MM.1S (cell line): ENCODE measurements at regions not wholly inside any gene's neighbourhood (a gene's known extent, or its start where the extent isn't known, plus 50 kb on each side); places are given as distances from the start of the nearest gene placed in this dataset.
A peak's percentile ranks its signal among the peaks of the same experiment; 100 is the strongest.

Experiments
- DNase-seq: peaks from one replicate; pipeline ENCODE4 v3.0.0-alpha.2; 2015
- H2AFZ ChIP-seq: fragments of 300-600 bp; sonication (generic); 2 replicates; pipeline ENCODE4 v1.6.0; 2016; ENCODE audit warnings: antibody characterized with exemption, low read length
- H3F3A ChIP-seq: fragments of 300-600 bp; sonication (generic); 2 replicates; pipeline ENCODE4 v1.6.1; 2016; ENCODE audit warnings: mild to moderate bottlenecking, antibody characterized with exemption, low read length, moderate library complexity, mixed read lengths; ENCODE audit not compliant: insufficient read depth
- H3K27ac ChIP-seq: fragments of 300-600 bp; sonication (generic); 2 replicates; pipeline ENCODE4 v1.5.1; 2016; ENCODE audit warnings: mild to moderate bottlenecking, low read length
- H3K27me3 ChIP-seq: fragments of 300-600 bp; sonication (generic); replicated peaks from 2 replicates; pipeline ENCODE4 v1.6.0; 2016; ENCODE audit warnings: low read length; ENCODE audit not compliant: insufficient read depth
- H3K36me3 ChIP-seq: fragments of 300-600 bp; sonication (generic); replicated peaks from 2 replicates; pipeline ENCODE4 v1.6.1; 2016; ENCODE audit warnings: mild to moderate bottlenecking, low read length, mixed read lengths; ENCODE audit not compliant: insufficient read depth
- H3K4me1 ChIP-seq: fragments of 300-600 bp; sonication (generic); 2 replicates; pipeline ENCODE4 v1.6.1; 2016; ENCODE audit warnings: low read length, mixed read lengths
- H3K4me2 ChIP-seq: fragments of 300-600 bp; sonication (generic); 2 replicates; pipeline ENCODE4 v1.6.0; 2016; ENCODE audit warnings: low read depth, low read length
- H3K4me3 ChIP-seq: fragments of 300-600 bp; sonication (generic); 2 replicates; pipeline ENCODE4 v1.5.1; 2016; ENCODE audit warnings: low read length, mixed read lengths
- H3K79me2 ChIP-seq: fragments of 300-600 bp; sonication (generic); 2 replicates; pipeline ENCODE4 v1.6.1; 2016; ENCODE audit warnings: mixed run types, low read length, mixed read lengths
- H3K9ac ChIP-seq: fragments of 300-600 bp; sonication (generic); 2 replicates; pipeline ENCODE4 v1.6.1; 2016; ENCODE audit warnings: low read length, mixed read lengths
- H3K9me2 ChIP-seq: fragments of 300-600 bp; sonication (generic); replicated peaks from 2 replicates; pipeline ENCODE4 v1.6.1; 2016; ENCODE audit warnings: mild to moderate bottlenecking, low read length, mixed read lengths; ENCODE audit not compliant: insufficient read depth
- H3K9me3 ChIP-seq: fragments of 300-600 bp; sonication (generic); replicated peaks from 2 replicates; pipeline ENCODE4 v1.6.1; 2016; ENCODE audit warnings: mild to moderate bottlenecking, low read length, mixed read lengths; ENCODE audit not compliant: insufficient read depth
- H4K20me1 ChIP-seq: fragments of 300-600 bp; sonication (generic); 2 replicates; pipeline ENCODE4 v1.6.1; 2016; ENCODE audit warnings: mild to moderate bottlenecking, low read length, moderate library complexity, mixed read lengths; ENCODE audit not compliant: insufficient read depth
- EZH2 ChIP-seq: fragments of 300-600 bp; sonication (generic); optimal IDR thresholded peaks from 2 replicates; pipeline ENCODE3; 2017; ENCODE audit warnings: low read depth, mild to moderate bottlenecking, antibody characterized with exemption, low read length, mixed read lengths
- EZH2phosphoT487 ChIP-seq: fragments of 300-600 bp; sonication (generic); IDR thresholded peaks from 2 replicates; pipeline ENCODE4 v1.6.1; 2018; ENCODE audit warnings: antibody characterized with exemption, low read length
- TF ChIP-seq, protein P1 (sequence below): fragments of 300-600 bp; sonication (generic); IDR thresholded peaks from 2 replicates; pipeline ENCODE4 v1.5.1; 2016; ENCODE audit warnings: antibody characterized with exemption, low read length, mixed read lengths

DNA sequence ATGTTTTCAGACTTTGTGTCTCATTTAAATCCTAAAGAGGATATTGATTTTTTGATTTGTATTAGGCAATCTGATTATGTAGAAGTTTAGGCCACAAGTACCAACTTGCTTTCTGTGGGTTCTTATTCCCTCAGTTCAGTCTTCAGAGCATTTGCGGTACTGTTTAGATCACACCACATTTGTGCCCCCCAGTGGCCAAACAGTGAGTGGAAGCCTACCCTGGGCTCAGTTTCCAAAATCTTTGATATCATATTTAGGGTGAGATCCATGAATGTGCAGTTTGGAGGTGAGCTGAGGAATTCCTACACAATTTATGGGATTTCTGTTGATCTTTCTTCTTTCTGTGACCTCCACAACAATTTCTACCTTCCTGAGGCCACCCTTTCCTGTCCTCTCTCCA lies 92.3 kb upstream of the FUT9 start:
- TF ChIP-seq, protein P1, sequence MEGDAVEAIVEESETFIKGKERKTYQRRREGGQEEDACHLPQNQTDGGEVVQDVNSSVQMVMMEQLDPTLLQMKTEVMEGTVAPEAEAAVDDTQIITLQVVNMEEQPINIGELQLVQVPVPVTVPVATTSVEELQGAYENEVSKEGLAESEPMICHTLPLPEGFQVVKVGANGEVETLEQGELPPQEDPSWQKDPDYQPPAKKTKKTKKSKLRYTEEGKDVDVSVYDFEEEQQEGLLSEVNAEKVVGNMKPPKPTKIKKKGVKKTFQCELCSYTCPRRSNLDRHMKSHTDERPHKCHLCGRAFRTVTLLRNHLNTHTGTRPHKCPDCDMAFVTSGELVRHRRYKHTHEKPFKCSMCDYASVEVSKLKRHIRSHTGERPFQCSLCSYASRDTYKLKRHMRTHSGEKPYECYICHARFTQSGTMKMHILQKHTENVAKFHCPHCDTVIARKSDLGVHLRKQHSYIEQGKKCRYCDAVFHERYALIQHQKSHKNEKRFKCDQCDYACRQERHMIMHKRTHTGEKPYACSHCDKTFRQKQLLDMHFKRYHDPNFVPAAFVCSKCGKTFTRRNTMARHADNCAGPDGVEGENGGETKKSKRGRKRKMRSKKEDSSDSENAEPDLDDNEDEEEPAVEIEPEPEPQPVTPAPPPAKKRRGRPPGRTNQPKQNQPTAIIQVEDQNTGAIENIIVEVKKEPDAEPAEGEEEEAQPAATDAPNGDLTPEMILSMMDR = peak; percentile 40
- TF ChIP-seq EZH2 = no peak
- TF ChIP-seq EZH2phosphoT487 = no peak
- no peak overlapping the region for H3K27ac ChIP-seq
- no peaks in the 10 kb centered on the region for H3K9me2 ChIP-seq
- no peaks in the 10 kb centered on the region for H3K36me3 ChIP-seq
- H3K79me2 ChIP-seq = no peaks in the 10 kb centered on the region
- H3K27me3 ChIP-seq = no peaks in the 10 kb centered on the region
- no peak overlapping the region for H3K4me2 ChIP-seq
- H4K20me1 ChIP-seq = no peaks in the 10 kb centered on the region
- no peaks in the 10 kb centered on the region for H3K9me3 ChIP-seq
- H2AFZ ChIP-seq = no peak overlapping the region
- no peaks in the 10 kb centered on the region for H3K4me1 ChIP-seq
- no peak overlapping the region for H3K9ac ChIP-seq
- no peak overlapping the region for H3K4me3 ChIP-seq
- DNase-seq = peak; percentile 7
- no peaks in the 10 kb centered on the region for H3F3A ChIP-seq

DNA sequence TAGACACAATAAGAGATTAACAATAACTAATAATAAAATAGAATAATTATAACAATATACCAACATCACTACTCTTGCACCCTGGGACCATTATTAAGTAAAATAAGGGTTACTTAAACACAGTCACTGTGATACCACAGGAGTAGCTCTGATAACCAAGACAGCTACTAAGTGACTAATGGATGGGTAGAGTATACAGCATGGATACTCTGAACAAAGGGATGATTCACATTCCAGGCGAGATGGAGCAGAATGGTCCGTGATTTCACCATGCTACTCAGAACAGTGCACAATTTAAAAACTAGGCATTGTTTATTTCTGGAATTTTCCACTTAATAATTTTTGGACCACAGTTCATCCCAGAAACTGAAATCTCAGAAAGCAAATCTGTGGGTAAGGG lies 80.0 kb upstream of the FUT9 start:
- Histone ChIP-seq H3K4me1 (no peaks in the 10 kb centered on the region), H3K27me3 (no peaks in the 10 kb centered on the region), H3K36me3 (no peaks in the 10 kb centered on the region), H3F3A (no peaks in the 10 kb centered on the region), H3K27ac (no peak overlapping the region), H4K20me1 (no peaks in the 10 kb centered on the region), H3K9me3 (no peaks in the 10 kb centered on the region), H2AFZ (no peak overlapping the region), H3K4me2 (no peak overlapping the region), H3K9ac (no peak overlapping the region), H3K4me3 (no peak overlapping the region), H3K9me2 (no peaks in the 10 kb centered on the region), H3K79me2 (no peaks in the 10 kb centered on the region)
- DNase-seq = no peak
- TF ChIP-seq EZH2 (no peak), EZH2phosphoT487 (no peak)
- TF ChIP-seq, protein P1 = no peak

DNA sequence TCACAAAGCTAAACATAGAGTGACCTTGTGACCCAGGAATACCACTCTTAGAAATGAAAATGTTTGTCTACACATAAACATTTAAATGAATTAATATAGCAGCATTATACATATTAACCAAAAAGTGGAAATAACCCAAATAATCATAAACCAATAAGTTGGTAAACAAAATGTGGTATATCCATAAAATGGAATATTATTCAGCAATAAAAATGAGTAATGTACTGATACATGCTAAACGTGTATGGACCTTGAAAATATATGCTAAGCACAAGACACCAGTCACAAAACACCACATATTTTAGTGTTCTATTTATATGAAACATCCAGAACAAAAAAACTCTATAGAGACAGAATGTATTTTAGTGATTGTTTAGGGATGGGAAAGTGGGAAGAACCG lies 68.9 kb upstream of the FUT9 start:
- Histone ChIP-seq H3K4me2 (no peak overlapping the region), H3K9ac (no peak overlapping the region)
- no peak for DNase-seq

More for the DNA sequence above, 68.9 kb upstream of the FUT9 start:
- H3K4me3 ChIP-seq = no peak overlapping the region
- no peaks in the 10 kb centered on the region for H3K79me2 ChIP-seq
- no peaks in the 10 kb centered on the region for H3K36me3 ChIP-seq
- no peaks in the 10 kb centered on the region for H3F3A ChIP-seq
- no peaks in the 10 kb centered on the region for H3K9me3 ChIP-seq
- no peak overlapping the region for H3K27ac ChIP-seq
- no peaks in the 10 kb centered on the region; the same call in 1 of the 2 replicates for H3K4me1 ChIP-seq
- no peak overlapping the region for H2AFZ ChIP-seq
- no peaks in the 10 kb centered on the region for H4K20me1 ChIP-seq
- H3K9me2 ChIP-seq = no peaks in the 10 kb centered on the region
- H3K27me3 ChIP-seq = no peaks in the 10 kb centered on the region
- TF ChIP-seq EZH2phosphoT487 (no peak), EZH2 (no peak)
- TF ChIP-seq, protein P1 = no peak
